ENCODE measurements at regions not wholly inside any gene's neighbourhood (a gene's known extent, or its start where the extent isn't known, plus 50 kb on each side); places are given as distances from the start of the nearest gene placed in this dataset.

GRCh38 chr10:78199005-78199725 is 165.5 kb downstream of the RPS24 start:
- peaks cover 7% of the 10 kb centered on the region for H3K4me1 ChIP-seq (ENCODE audit: control insufficient read depth, extremely low read depth, insufficient read depth, low read length)
- TF ChIP-seq CTCF (conservative IDR thresholded peaks at IDR 0.05 in 1 of 2, IDR thresholded peaks at IDR 0.05 in 1 of 2; ENCODE audit: low read depth in 1 of 2, low read length in 2 of 2) (no peak), EZH2 (IDR thresholded peaks at IDR 0.05; ENCODE audit: low read length, missing control alignments) (no peak)
- H3K36me3 ChIP-seq (ENCODE audit: control insufficient read depth, insufficient read depth, low read length): no peaks in the 10 kb centered on the region
- no peaks in the 10 kb centered on the region for H3K9me3 ChIP-seq (ENCODE audit: control insufficient read depth, insufficient read depth, low read depth, low read length)
- H2AFZ ChIP-seq (ENCODE audit: low read length): no peak overlapping the region
- no peak overlapping the region for H3K9ac ChIP-seq (ENCODE audit: insufficient read depth, low read length)
- no peaks in the 10 kb centered on the region for H3K27me3 ChIP-seq (ENCODE audit: control insufficient read depth, insufficient read depth, low read length)
- H3K27ac ChIP-seq (ENCODE audit: insufficient read depth, low read length): no peak overlapping the region
- H3K4me2 ChIP-seq (ENCODE audit: extremely low read depth, insufficient read depth, low read length): no peak overlapping the region
- H3K4me3 ChIP-seq (replicated peaks in 1 of 4; ENCODE audit: control extremely low read depth in 1 of 4, insufficient read depth in 1 of 4, low read depth in 3 of 4, low read length in 4 of 4): no peak overlapping the region
- H3K79me2 ChIP-seq (ENCODE audit: control insufficient read depth, insufficient read depth, low read length): no peaks in the 10 kb centered on the region
- no peaks in the 10 kb centered on the region for H4K20me1 ChIP-seq (ENCODE audit: control insufficient read depth, extremely low read depth, insufficient read depth, low read length)
- DNase-seq (ENCODE audit: low read depth in 2 of 2): no peak

GRCh38 chr10:78199759-78200158 is 166.1 kb downstream of the RPS24 start:
- no peaks in the 10 kb centered on the region for H4K20me1 ChIP-seq (ENCODE audit: control insufficient read depth, extremely low read depth, insufficient read depth, low read length)
- H3K27me3 ChIP-seq (ENCODE audit: control insufficient read depth, insufficient read depth, low read length): no peaks in the 10 kb centered on the region
- H3K4me2 ChIP-seq (ENCODE audit: extremely low read depth, insufficient read depth, low read length): no peak overlapping the region
- no peak for DNase-seq (ENCODE audit: low read depth in 2 of 2)
- no peaks in the 10 kb centered on the region for H3K36me3 ChIP-seq (ENCODE audit: control insufficient read depth, insufficient read depth, low read length)
- H3K79me2 ChIP-seq (ENCODE audit: control insufficient read depth, insufficient read depth, low read length): no peaks in the 10 kb centered on the region
- TF ChIP-seq EZH2 (IDR thresholded peaks at IDR 0.05; ENCODE audit: low read length, missing control alignments) (no peak), CTCF (conservative IDR thresholded peaks at IDR 0.05 in 1 of 2, IDR thresholded peaks at IDR 0.05 in 1 of 2; ENCODE audit: low read depth in 1 of 2, low read length in 2 of 2) (no peak)
- H3K4me1 ChIP-seq (ENCODE audit: control insufficient read depth, extremely low read depth, insufficient read depth, low read length): peaks cover 7% of the 10 kb centered on the region
- no peak overlapping the region for H3K27ac ChIP-seq (ENCODE audit: insufficient read depth, low read length)
- H3K9me3 ChIP-seq (ENCODE audit: control insufficient read depth, insufficient read depth, low read depth, low read length): no peaks in the 10 kb centered on the region
- H3K9ac ChIP-seq (ENCODE audit: insufficient read depth, low read length): no peak overlapping the region
- no peak overlapping the region for H2AFZ ChIP-seq (ENCODE audit: low read length)
- H3K4me3 ChIP-seq (replicated peaks in 1 of 4; ENCODE audit: control extremely low read depth in 1 of 4, insufficient read depth in 1 of 4, low read depth in 3 of 4, low read length in 4 of 4): no peak overlapping the region

GRCh38 chr10:78200686-78201085 is 167.0 kb downstream of the RPS24 start:
- no peak overlapping the region for H3K4me2 ChIP-seq (ENCODE audit: extremely low read depth, insufficient read depth, low read length)
- H3K79me2 ChIP-seq (ENCODE audit: control insufficient read depth, insufficient read depth, low read length): no peaks in the 10 kb centered on the region
- no peak overlapping the region for H3K27ac ChIP-seq (ENCODE audit: insufficient read depth, low read length)
- no peaks in the 10 kb centered on the region for H3K9me3 ChIP-seq (ENCODE audit: control insufficient read depth, insufficient read depth, low read depth, low read length)
- no peak for DNase-seq (ENCODE audit: low read depth in 2 of 2)
- no peaks in the 10 kb centered on the region for H3K27me3 ChIP-seq (ENCODE audit: control insufficient read depth, insufficient read depth, low read length)
- no peak overlapping the region for H3K4me3 ChIP-seq (replicated peaks in 1 of 4; ENCODE audit: control extremely low read depth in 1 of 4, insufficient read depth in 1 of 4, low read depth in 3 of 4, low read length in 4 of 4)
- no peaks in the 10 kb centered on the region for H4K20me1 ChIP-seq (ENCODE audit: control insufficient read depth, extremely low read depth, insufficient read depth, low read length)
- H3K9ac ChIP-seq (ENCODE audit: insufficient read depth, low read length): no peak overlapping the region
- H2AFZ ChIP-seq (ENCODE audit: low read length): no peak overlapping the region
- peaks cover 7% of the 10 kb centered on the region for H3K4me1 ChIP-seq (ENCODE audit: control insufficient read depth, extremely low read depth, insufficient read depth, low read length)
- TF ChIP-seq CTCF (conservative IDR thresholded peaks at IDR 0.05 in 1 of 2, IDR thresholded peaks at IDR 0.05 in 1 of 2; ENCODE audit: low read depth in 1 of 2, low read length in 2 of 2): no peak
- TF ChIP-seq EZH2 (IDR thresholded peaks at IDR 0.05; ENCODE audit: low read length, missing control alignments): no peak
- no peaks in the 10 kb centered on the region for H3K36me3 ChIP-seq (ENCODE audit: control insufficient read depth, insufficient read depth, low read length)
